ENCODE measurements at regions not wholly inside any gene's neighbourhood (a gene's known extent, or its start where the extent isn't known, plus 50 kb on each side); places are given as distances from the start of the nearest gene placed in this dataset.
"Not testable (repeated sequence)": the region's sequence is repeated elsewhere in the genome, so short reads cannot be mapped to it uniquely, and the experiment has no call there.

DNA sequence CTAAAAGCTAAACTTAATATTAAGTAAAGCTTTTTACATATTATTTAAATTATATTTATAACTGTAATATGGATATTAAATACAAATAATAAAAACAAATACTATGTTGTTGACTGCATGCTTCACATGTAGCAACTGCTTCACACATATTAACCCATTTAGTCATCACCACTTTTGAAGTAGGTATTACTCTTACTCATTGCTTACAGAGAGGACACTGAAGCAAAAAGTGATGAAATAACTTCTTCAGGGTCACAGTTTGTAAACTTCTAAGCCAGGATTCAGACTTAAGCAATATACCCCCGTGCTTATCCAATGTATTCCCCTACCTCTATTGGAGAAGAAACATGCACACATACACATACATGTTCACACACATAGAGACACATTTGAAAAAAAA, 166.6 kb downstream of the DKK2 start:
- DNase-seq (ENCODE audit: low spot score): no peak

DNA sequence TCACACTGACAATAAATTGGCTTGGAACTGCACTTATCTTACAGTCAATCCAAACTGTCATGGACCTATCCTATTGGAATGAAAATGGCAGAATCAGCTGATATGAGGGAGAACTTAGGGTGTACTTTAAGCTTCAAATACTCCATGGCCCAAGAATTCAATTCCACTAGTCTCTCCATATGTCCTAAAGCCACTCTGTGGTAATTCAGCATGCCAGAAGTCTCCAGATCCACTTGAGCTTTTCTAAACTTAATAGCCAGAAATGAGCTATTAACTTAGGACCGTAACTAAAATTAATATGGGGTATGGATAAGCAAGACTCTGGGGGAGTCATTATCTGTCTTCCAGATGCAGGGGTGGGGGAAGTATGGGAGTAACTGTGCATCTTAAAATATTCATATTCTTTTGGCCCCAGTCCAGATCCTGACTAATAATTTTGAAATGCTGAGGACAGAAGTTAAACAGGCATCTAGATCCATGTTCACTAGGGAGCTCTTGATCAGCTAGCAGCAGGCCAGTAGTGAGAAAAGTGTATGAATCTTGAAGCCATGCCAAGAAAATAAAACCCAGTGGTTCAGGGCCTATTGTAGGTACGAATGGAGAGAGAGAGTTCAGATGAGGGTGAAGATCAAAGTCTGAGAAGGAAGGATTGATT, 167.6 kb downstream of the DKK2 start:
- peak; percentile 25 for DNase-seq (ENCODE audit: low spot score)

DNA sequence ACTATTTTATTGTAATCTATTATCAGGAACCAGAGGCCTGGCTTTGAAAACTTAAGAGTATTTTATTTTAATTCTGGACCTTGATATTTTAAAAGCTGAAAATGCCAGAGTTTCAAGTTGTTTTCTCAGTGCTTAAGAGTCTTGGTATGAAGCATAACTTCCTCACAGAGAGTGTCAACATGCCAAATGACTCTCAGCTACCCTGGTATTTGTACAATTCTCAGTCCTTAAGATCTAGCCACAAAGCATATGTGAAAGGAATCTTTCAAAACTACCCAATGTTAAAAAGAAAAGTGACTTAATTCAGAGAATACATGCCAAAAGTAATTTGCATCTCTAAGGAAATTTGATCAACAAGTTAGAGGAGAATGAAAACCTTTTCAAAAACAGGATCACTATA, 171.9 kb downstream of the DKK2 start:
- peak; percentile 21 for DNase-seq (ENCODE audit: low spot score)

DNA sequence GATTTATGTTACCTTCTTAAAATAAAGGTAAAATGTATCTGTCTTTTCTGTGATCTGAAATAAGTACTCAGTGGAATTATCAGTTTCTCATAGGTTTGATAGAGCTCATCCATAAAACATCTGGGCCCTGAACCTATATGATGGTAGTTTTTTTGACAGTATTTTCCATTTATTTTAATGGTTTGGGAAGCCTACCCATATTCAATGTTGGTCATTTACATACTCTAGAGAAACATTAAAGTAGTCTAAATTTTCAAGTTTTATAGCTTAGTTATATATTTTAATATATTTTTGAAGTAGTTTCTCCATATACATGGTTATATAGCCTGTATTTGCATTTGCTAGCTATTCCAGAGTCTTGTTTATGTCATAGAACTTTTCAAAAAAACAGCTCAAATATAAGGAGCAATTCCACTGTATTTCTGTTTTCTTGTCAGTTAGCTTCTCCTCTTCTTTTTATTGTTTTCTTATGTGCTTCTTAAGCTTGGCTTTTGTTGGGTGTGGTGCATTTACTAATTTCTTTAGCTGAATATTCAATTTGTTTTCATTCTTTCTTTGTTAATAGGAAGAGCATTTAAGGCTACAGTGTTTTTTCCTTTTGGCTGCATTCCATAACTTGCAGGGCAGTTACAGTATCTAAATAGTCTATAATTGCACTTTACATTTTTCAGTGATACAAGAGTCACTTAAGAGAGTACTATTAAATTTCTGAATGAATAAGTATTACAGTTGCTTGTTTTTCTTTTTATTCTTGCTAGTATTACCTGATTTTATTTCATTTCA, 181.4 kb downstream of the DKK2 start:
- DNase-seq (ENCODE audit: low spot score): no peak

DNA sequence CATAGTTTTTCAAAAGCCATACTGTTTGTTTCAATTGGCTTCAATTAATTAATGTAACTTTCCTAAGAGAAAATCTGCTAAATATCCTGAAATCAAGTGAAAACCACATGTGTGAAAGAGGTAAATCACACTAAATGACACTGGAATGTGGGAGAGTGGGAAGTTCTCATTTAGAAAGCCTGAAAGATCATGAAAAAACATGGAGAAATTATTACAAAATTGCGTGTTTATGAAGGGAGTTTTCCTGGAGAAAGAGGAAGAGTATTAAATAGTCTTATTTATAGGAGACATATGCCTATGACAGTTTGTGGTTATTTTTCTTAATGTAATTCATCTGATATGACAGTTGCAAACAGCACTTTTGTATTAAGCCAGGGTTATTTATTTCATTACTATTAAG, 183.7 kb downstream of the DKK2 start:
- DNase-seq (ENCODE audit: low spot score): no peak

DNA sequence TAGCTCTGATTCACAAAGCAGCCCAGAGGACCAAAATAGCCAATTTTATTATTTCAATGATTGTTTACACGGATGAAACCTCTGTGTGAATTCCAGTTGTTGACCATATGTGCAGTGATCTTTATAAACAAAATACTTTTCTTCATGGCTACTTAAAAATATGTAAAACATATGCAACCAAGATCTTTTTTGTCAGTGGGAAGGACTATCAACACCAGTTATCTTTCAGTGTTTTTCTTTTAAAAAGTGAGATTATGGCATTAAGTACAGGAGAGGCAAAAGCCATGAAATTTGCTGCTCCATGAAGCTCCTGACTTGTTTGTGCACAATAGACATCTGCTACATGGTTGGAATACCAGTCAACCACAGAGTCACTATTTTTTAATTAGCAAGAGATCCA, 184.4 kb downstream of the DKK2 start:
- no peak for DNase-seq (ENCODE audit: low spot score)

DNA sequence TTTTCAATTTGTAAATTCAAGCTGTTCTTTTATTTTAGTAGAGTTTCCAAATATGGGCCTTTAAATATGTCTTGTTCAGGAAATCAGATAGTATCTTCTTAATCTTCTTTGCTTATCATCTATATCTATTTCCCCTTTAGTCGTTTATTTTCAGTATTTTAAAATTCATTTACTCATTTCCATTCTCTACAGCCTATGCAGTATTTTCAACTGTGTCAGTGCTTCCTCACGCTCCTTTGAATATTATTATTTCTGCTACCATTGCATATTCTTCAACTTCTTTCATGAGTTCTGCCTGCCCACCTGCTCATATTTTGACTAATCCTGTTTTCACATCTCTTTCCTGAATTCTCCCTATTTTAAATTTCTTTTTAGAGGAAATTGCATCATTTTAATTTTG, 185.4 kb downstream of the DKK2 start:
- no peak for DNase-seq (ENCODE audit: low spot score)

DNA sequence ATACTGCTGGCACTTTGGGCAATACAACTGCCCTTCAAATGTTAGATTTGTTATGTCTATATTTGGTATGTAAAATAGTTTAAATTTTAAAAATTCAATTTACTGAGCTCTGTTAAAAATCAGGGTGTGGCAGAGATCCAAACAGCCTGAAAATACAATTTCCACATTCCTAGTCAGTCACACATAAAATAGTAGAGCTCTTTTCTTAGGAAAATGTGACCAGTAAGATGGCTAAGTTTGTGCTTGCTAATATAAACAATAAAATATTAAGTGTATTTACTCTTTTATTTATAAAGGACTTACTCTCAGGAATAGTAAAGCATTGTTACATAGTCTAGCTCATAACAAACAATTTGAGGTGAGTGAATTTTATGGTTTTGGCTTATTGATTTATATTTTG, 200.2 kb downstream of the DKK2 start:
- no peak for DNase-seq (ENCODE audit: low spot score)

DNA sequence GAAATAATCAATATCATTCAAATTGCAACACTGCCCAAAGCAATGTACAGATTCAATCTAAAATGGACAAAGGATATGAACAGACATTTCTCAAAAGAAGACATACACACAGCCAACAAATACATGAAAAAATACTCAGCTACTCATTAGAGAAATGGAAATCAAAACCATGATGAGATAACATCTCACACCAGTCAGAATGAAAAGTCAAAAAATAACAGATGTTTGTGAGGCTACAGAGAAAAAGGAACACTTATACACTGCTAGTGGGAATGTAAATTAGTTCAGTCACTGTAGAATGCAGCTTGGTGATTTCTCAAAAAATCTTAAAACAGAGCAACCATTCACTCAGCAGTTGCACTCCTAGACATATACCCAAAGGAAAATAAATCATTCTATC, 205.2 kb downstream of the DKK2 start:
- no peak for DNase-seq (ENCODE audit: low spot score)

DNA sequence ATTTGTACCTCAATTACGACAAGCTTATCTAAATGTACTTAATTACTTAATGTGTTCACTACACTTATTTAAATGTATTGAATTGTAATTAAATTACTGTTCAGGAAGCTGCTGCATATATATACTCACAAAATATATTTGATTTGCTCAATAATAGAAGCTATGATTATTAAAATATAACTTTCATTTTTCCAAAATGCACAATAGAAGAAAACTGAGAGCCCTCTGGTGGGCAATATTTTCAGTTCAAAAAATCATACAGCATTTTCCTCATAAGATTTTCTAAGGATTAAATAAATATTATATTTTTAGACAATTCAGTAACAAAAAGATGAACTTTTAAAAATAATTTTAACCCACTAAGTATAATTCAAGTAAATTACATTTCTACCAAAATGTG, 217.3 kb downstream of the DKK2 start:
- no peak for DNase-seq (ENCODE audit: low spot score)

DNA sequence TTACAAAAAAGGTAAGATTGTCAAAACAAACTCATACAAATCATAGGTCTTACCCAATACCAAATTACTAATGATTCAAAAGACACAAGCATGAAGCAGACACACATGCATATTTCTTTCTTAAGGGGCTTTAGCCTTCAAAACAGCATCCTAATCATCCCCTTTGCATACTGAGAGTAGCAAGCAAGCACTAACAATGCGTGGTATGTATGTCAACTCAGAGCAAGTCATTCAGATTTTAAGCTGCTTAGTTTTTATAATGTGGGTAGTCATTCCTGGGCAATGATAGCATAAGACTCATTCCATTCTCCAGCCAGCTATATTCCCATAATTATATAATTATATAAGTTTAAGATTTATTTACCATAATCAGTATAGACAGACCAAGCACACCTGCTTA, 219.6 kb downstream of the DKK2 start:
- DNase-seq (ENCODE audit: low spot score): peak; percentile 49

DNA sequence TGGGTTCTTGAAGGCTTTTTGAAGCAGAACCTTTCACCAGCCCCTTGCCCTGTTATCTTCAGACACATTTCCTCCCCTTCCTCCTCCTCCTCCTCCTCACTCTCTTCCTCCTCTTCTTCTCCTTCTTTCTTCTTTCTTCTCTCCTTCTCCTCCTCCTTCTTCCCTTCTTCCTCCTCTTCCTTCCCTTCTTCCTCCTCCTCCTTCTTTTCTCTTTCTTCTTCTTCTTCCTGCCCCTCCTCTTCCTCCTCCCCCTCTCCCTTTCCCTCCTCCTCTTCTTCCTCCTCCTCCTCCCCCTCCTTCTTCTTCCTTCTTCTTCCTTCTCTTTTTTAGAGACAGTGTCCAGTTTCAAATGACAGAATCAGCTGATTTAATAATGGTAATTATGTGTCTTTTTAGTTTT, 226.0 kb downstream of the DKK2 start:
- no peak for DNase-seq (ENCODE audit: low spot score)

DNA sequence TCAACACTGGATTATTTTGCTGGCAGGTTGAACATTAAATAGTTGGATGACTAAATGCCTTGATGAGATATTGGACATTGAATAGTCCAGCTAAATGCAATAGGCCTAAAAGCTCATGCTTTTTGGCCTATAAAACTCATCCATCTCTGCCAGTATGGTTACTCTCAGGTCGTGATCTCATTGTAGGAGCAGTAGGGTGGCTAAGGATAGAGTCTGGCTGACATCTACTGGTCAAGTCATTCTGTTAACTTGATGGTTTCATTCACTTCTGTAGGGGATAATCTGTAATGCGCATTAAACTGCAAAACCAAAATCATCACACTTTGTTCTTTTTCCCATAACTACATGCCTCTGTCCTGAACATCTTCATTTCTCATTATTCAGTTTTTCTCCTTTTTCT, 227.0 kb downstream of the DKK2 start:
- DNase-seq (ENCODE audit: low spot score): no peak

DNA sequence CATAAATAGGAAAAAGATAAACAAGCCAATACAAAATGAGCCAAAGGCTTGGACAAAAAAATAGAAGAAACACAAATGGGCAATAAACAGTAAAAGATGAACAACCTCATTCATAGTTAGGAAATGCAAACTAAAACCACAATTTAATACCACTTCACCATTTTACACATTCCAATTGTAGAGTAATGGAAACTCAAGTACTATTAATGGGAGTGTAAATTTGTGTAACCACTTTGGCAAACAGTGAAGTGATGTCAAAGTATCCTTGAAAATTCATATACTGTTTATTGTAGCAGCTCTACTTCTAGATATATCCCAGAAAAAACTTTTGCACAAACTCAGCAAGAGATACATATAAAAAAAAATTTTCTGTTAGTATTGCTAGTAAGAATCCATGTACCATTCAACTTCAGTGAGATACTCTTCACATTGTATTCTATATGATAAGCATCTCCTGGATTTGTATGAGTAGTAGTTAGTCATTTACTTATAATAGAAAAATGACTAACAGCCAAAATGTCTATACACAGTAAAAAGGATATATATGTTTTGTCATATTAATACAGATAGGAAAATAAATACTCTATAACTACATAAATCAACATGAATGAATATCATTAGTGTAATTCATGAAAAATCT, 229.8 kb downstream of the DKK2 start:
- DNase-seq (ENCODE audit: low spot score): no peak

DNA sequence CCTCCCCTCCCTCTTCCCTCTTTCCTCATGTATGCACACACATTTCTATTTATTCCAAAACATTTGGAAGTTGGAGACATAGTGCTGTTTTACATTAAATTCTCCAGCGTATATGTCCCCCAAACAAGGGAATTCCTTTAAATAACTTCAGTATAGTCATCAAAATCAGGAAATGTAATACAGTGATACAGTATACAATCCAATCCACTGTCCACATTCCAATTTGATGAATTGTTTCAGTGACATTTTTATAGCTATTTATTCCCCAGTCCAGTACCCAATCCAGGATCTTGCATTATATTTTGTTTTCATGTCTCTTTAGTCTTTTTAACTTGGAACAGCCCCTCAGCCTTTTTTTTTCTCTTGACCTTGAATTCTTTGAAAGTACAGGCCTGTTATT, 233.0 kb downstream of the DKK2 start:
- no peak for DNase-seq (ENCODE audit: low spot score)

DNA sequence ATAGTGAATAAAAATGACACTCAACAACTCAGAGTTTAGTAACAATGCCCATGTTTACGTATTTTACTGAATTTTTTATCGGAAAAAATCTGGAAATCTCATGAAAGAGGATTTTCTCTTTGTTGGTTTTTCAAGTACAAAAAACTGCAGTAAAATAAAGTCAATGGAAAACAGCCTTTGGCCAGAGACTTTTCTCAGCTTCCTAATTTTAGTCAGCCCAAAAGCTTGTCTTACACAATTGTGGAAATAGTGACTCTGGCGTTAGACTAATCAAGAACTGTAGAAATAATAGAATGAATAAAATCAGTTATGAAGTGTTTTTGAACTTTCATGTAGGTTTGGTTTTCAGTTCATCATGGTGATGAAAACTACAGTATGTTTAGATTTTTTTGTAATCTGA, 234.7 kb downstream of the DKK2 start:
- DNase-seq (ENCODE audit: low spot score): no peak

DNA sequence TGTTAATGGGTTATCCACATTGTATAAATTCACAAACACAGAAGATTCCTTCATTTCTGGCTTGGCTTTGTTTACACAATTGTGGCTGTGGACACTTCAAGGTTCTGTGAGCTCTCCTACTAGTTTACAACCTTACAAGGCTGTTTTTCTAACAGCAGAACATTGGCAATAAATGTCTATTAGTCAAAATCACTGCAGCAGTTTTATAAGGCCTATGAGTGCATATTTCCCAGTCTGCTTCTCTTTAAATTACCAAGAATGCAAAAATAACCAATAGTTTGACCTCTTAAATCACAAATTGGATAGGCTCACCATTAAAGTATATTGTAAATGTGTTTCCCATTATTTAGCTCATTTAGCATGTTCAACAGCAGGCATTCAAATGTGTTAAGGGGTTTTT, 239.2 kb downstream of the DKK2 start:
- no peak for DNase-seq (ENCODE audit: low spot score)

DNA sequence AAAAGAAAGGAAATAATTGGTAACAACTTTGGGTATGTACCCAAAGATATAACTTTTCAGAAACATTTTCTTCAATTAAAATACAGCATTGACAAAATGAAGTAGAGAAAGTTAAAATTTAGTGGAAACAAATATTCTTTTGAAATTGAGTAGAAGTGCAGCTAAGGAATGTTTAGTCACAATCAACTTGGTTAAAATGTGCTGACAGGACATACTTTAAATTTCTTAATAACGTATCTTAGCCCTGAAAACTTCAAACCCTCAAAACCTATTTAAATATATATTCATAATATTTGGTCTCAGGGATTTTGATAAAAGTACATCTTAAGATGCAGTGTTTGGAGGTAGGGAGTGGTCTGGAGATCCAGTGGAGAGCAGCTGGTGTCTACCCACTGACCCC, 240.8 kb downstream of the DKK2 start:
- no peak for DNase-seq (ENCODE audit: low spot score)

DNA sequence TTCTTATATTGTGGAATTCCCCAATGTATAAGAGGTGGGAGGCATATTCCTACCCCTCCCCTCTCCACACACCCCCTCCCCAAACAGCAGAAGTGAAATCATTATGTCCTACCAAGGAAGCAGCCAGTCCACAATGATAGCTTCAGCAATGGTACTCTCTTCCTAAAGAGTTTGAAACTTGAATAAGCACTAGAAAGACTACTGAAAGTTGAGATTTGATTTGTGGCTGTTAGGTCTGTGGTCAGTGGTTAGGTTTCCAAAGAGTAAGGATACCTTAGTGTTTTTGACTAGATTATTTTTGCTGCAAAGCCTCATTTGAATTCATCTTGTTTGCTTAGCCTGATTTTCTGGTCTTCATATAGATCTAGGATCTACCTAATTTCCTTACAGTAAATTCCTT, 242.2 kb downstream of the DKK2 start:
- DNase-seq (ENCODE audit: low spot score): no peak

DNA sequence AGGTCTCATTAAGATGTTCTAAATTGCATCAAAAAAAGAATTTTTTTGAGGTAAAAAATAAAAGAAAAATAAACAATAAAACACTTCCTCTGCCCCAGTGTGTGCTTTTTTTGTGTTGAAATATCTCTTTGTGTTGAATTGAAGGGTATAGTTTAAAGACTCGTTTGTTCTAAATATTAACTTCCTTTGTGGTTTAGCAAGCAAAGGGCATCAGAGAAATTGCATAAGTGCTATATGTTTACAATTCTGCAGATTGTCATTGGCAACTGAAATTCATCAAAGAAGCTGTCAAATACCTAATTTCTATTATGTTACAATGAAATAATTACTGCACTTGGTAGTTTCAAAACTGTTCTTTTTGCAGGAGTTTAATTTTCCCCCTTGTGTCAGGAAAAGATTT, 260.5 kb downstream of the DKK2 start:
- no peak for DNase-seq (ENCODE audit: low spot score)

DNA sequence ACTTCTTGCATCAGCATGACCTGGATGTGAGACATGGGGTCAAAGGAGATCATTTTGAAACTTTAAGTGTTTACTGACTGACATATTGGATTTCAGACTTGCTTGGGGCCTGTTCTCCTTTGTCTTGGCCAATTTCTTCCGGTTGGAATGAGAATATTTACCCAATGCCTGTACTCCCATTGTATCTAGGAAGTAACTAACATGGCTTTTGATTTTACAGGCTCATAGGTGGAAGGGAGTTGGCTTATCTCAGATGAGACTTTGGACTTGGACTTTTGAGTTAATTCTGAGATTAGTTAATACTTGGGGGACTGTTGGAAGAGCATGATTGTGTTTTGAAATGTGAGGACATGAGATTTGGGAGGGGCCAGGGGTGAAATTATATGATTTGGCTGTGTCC, 262.1 kb downstream of the DKK2 start:
- DNase-seq (ENCODE audit: low spot score): not testable (repeated sequence)

DNA sequence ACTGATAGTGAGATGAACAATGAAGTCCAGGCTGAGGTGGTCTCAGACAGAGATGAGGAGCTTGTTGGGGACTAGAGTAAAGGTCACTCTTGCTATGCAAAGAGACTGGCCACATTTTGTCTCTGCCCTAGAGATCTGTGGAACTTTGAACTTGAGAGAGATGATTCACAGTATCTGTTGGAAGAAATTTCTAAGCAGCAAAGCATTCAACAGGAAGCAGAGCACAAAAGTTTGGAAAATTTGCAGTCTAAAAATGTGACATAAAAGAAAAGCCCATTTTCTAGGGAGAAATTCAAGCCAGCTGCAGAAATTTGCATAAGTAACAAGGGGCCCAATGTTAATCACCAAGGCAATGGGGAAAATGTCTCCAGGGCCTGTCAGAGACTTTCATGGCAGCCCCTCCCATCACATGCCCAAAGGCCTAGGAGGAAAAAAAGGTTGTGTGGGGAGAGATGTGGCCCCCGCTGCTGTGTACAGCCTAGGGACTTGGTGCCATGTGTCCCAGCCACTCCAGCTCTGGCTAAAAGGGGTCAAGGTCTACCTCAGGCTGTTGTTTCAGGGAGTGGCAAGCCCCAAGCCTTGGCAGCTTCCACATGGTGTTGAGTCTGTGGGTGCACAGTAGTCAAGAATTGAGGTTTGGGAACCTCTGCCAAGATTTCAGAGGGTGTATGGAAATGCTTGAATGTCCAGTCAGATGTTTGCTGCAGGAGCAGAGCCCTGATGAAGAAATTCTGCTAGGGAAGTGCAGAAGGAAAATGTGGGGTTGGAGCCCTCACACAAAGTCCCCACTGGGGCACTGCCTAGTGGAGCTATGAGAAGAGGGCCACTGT, 262.8 kb downstream of the DKK2 start:
- no peak for DNase-seq (ENCODE audit: low spot score)

Data from umbilical cord (tissue), 1 donor.